ENCODE measurements at regions not wholly inside any gene's neighbourhood (a gene's known extent, or its start where the extent isn't known, plus 50 kb on each side); places are given as distances from the start of the nearest gene placed in this dataset.

DNA sequence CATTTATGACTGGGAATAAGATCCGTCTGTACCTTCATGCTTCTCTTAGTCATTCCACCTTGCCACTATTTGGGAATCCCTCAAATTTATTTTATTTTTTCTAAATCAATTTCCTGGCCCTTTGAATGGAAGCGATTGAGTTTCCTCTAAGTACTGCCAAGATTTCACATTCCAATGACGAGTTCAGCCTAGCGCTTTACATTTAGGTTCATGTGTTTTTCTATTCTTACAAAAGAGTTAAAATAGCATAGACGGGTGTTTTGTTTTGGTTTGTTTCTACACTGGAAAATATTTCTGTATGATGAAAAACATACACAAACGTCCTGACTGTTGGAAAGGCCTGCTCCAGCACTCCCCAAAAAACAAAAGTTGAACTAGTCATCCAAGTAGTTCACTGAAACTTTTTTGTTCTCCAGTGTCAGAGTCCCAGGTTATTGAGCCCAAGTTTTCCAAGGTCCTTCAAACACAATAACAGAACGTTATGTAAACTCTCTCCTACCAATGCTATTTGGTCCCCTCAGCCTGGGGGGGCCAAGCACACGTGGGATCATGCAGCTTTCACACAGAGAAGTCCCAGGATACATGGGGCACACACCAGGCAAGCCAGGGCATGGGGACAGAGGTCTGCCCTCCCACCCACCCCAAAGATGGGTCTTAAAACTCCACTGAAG, 74.8 kb upstream of the FOXN3 start:
- 48 to 58% methylated on average over 8 of the region's 8 CpGs for WGBS, 2 donors
- TF ChIP-seq POLR2A (IDR thresholded peaks at IDR 0.05) (no peak), CTCF (IDR thresholded peaks at IDR 0.05) (no peak)
- no peak for DNase-seq
- intact Hi-C loops (cut with DNase I; ENCODE audit: low total_unique reads): no loop called here
- Histone ChIP-seq H3K4me1 (peaks cover 20% of the 10 kb centered on the region), H3K4me3 (no peak overlapping the region), H3K36me3 (ENCODE audit: low read depth, missing control alignments) (no peaks in the 10 kb centered on the region), H3K9me3 (no peaks in the 10 kb centered on the region), H3K27ac (no peak overlapping the region), H3K27me3 (no peaks in the 10 kb centered on the region)

GRCh38 chr14:89490466-89490865, 73.4 kb upstream of the FOXN3 start:
- no peaks in the 10 kb centered on the region for H3K36me3 ChIP-seq (ENCODE audit: low read depth, missing control alignments)
- H3K4me1 ChIP-seq: peaks cover 20% of the 10 kb centered on the region
- no peak overlapping the region for H3K4me3 ChIP-seq
- H3K27ac ChIP-seq: no peak overlapping the region
- no peaks in the 10 kb centered on the region for H3K9me3 ChIP-seq
- TF ChIP-seq POLR2A (IDR thresholded peaks at IDR 0.05) (no peak), CTCF (IDR thresholded peaks at IDR 0.05) (no peak)
- 90 to 95% methylated on average over 5 of the region's 5 CpGs for WGBS, 2 donors
- no peaks in the 10 kb centered on the region for H3K27me3 ChIP-seq
- DNase-seq: no peak
- intact Hi-C loops (cut with DNase I; ENCODE audit: low total_unique reads): no loop called here

DNA sequence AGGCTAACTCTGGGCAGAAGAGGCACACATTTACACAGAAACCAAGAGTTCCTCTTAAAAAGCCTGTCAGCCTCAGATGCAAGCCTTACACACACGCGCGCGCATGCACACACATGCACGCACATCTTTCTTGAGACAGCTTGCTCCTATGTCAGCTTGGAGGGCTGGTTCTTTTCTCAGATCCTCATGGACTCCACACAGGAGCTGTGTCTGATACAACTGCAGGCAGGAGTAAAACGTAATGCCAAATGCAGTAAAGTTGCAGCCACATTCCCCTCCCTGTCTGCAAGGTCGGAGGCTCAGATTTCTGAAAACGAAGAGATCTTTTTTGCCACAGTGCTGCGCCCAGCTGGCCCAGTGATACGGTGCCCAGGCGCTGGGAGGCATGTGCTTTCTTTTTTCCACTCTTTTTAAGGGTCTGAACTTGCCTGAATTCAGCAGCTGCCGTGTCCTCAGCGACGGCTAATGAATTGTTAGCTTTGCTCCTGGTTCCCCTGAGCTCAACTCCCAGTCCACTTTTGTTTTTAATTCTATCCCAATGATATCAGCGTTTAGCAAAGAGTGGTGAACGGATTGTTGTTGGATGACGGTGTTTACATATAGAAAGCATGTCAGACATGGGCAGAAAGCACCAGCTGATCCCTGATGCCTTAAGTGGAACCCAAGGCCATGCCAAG, 72.9 kb upstream of the FOXN3 start:
- TF ChIP-seq CTCF (IDR thresholded peaks at IDR 0.05) (no peak), POLR2A (IDR thresholded peaks at IDR 0.05) (no peak)
- WGBS, 2 donors: 30 to 41% methylated on average over 17 of the region's 17 CpGs
- peaks cover 20% of the 10 kb centered on the region for H3K4me1 ChIP-seq
- H3K36me3 ChIP-seq (ENCODE audit: low read depth, missing control alignments): no peaks in the 10 kb centered on the region
- intact Hi-C loops (cut with DNase I; ENCODE audit: low total_unique reads): no loop called here
- no peaks in the 10 kb centered on the region for H3K9me3 ChIP-seq
- H3K4me3 ChIP-seq: no peak overlapping the region
- DNase-seq: peak; percentile 36
- no peaks in the 10 kb centered on the region for H3K27me3 ChIP-seq
- H3K27ac ChIP-seq: peak overlapping the region in 1 of 2 donors; percentile 24

- 68 to 86% methylated on average over 8 of the region's 8 CpGs for WGBS, 2 donors
- DNase-seq: no peak
- Histone ChIP-seq H3K36me3 (ENCODE audit: low read depth, missing control alignments) (no peaks in the 10 kb centered on the region), H3K4me1 (peaks cover 20% of the 10 kb centered on the region), H3K4me3 (no peak overlapping the region), H3K27ac (no peak overlapping the region), H3K9me3 (no peaks in the 10 kb centered on the region), H3K27me3 (no peaks in the 10 kb centered on the region)
- intact Hi-C loops (cut with DNase I; ENCODE audit: low total_unique reads): no loop called here
- no peak for TF ChIP-seq CTCF (IDR thresholded peaks at IDR 0.05)
- TF ChIP-seq POLR2A (IDR thresholded peaks at IDR 0.05): no peak
These were observed 69.9 kb upstream of the FOXN3 start for GRCh38 chr14:89486961-89487360.

DNA sequence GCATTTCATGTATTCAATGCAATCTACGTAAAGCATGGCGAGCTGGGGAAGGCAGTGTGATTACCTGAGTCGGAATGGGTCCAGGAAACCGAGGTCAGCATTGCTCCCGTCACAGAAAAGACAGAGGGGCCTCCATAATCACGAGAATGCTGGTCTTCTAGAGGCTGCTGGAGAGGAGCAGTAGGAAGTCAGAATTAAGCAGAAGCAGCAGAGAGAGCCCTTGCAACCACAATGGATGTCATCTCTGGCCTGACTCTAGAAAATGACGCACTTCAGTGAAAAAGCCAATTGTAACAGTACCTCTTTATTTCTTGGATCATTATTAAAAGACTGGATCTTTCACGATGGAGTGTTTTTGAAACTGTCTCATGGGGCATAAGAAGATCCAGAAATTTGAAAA, 69.5 kb upstream of the FOXN3 start:
- Histone ChIP-seq H3K4me1 (peaks cover 20% of the 10 kb centered on the region), H3K9me3 (no peaks in the 10 kb centered on the region), H3K27ac (no peak overlapping the region), H3K36me3 (ENCODE audit: low read depth, missing control alignments) (no peaks in the 10 kb centered on the region), H3K27me3 (no peaks in the 10 kb centered on the region), H3K4me3 (no peak overlapping the region)
- no peak for DNase-seq
- intact Hi-C loops (cut with DNase I; ENCODE audit: low total_unique reads): no loop called here
- TF ChIP-seq CTCF (IDR thresholded peaks at IDR 0.05) (no peak), POLR2A (IDR thresholded peaks at IDR 0.05) (no peak)
- 91 to 96% methylated on average over 8 of the region's 8 CpGs for WGBS, 2 donors
